Superior temporal gyrus (tissue), 1 donor: ENCODE measurements at regions not wholly inside any gene's neighbourhood (a gene's known extent, or its start where the extent isn't known, plus 50 kb on each side); places are given as distances from the start of the nearest gene placed in this dataset.
"Not testable (repeated sequence)": the region's sequence is repeated elsewhere in the genome, so short reads cannot be mapped to it uniquely, and the experiment has no call there.

ENCODE experiments used
- DNase-seq: peaks from one replicate; pipeline ENCODE4 v3.0.0-alpha.2; 2016; ENCODE audit errors: extremely low spot score

GRCh38 chr2:147198651-147199171, 646.1 kb upstream of the ACVR2A start:
- peak; percentile 51 for DNase-seq

GRCh38 chr2:147197754-147198483, 646.9 kb upstream of the ACVR2A start:
- DNase-seq, result no peak

GRCh38 chr2:147182260-147182659, 662.6 kb upstream of the ACVR2A start:
- no peak for DNase-seq

- no peak for DNase-seq
Observed at GRCh38 chr2:147181351-147182029, 663.3 kb upstream of the ACVR2A start.

GRCh38 chr2:147177071-147177857, 667.6 kb upstream of the ACVR2A start:
- no peak for DNase-seq

GRCh38 chr2:147174824-147175254, 670.0 kb upstream of the ACVR2A start:
- DNase-seq, result no peak

GRCh38 chr2:147173798-147174197, 671.0 kb upstream of the ACVR2A start:
- no peak for DNase-seq

- DNase-seq, result no peak
Observed at GRCh38 chr2:147173189-147173581, 671.6 kb upstream of the ACVR2A start.

GRCh38 chr2:147172493-147173188, 672.2 kb upstream of the ACVR2A start:
- DNase-seq, result peak; percentile 44

GRCh38 chr2:147171941-147172340, 672.9 kb upstream of the ACVR2A start:
- no peak for DNase-seq

GRCh38 chr2:147170932-147171331, 673.9 kb upstream of the ACVR2A start:
- no peak for DNase-seq

- DNase-seq, result no peak
Observed at GRCh38 chr2:147165697-147166382, 679.0 kb upstream of the ACVR2A start.

GRCh38 chr2:147164563-147164962, 680.3 kb upstream of the ACVR2A start:
- DNase-seq, result no peak

- DNase-seq, result no peak
Observed at GRCh38 chr2:147161746-147162145, 683.1 kb upstream of the ACVR2A start.

- DNase-seq, result no peak
Observed at GRCh38 chr2:147156970-147157369, 687.9 kb upstream of the ACVR2A start.

GRCh38 chr2:147150241-147150635, 694.6 kb upstream of the ACVR2A start:
- no peak for DNase-seq

GRCh38 chr2:147149575-147150240, 695.1 kb upstream of the ACVR2A start:
- DNase-seq, result no peak

- no peak for DNase-seq
Observed at GRCh38 chr2:147147802-147148201, 697.0 kb upstream of the ACVR2A start.

- DNase-seq, result no peak
Observed at GRCh38 chr2:147141930-147142329, 702.9 kb upstream of the ACVR2A start.

- DNase-seq, result not testable (repeated sequence)
Observed at GRCh38 chr2:147139732-147140131, 705.1 kb upstream of the ACVR2A start.

- no peak for DNase-seq
Observed at GRCh38 chr2:147137711-147138110, 707.1 kb upstream of the ACVR2A start.
